GM12878 (cell line): ENCODE measurements at regions not wholly inside any gene's neighbourhood (a gene's known extent, or its start where the extent isn't known, plus 50 kb on each side); places are given as distances from the start of the nearest gene placed in this dataset.

Experiments
- ATAC-seq: fragments of 200-7000 bp; cut with Tn5 transposase; 3 replicates; pipeline ENCODE4 v1.9.1; 2020; ENCODE audit warnings: mild to moderate bottlenecking, moderate library complexity
- BruUV-seq: library from RNA; stranded (reverse); fragments of 400-500 nt; replicated peaks from 2 replicates; lab custom pipeline; 2021; lab: Mats Ljungman, UMichigan
- CTCF ChIA-PET: fragments of 300-600 bp; sonication (Branson Sonifier 250); formaldehyde crosslinking; extraction: SDS; loops from one replicate; lab custom pipeline; 2021; ENCODE audit warnings: inconsistent platforms; lab: Yijun Ruan, JAX
- POLR2A ChIA-PET: fragments of 350-600 bp; formaldehyde crosslinking; extraction: SDS; loops from one replicate; lab custom pipeline; 2021; ENCODE audit warnings: inconsistent platforms; lab: Charles Lee
- RAD21 ChIA-PET: fragments of 300-600 bp; sonication (Branson Sonifier 250); formaldehyde crosslinking; loops from one replicate; lab custom pipeline; 2023; ENCODE audit warnings: antibody characterized with exemption; ENCODE audit not compliant: unreplicated experiment; lab: Charles Lee
- SMC1A ChIA-PET: fragments of 300-600 bp; sonication (Branson Sonifier 250); formaldehyde crosslinking; loops from one replicate; lab custom pipeline; 2023; ENCODE audit not compliant: unreplicated experiment, uncharacterized antibody; lab: Charles Lee
- DNase-seq: peaks from one replicate; pipeline ENCODE4 v3.0.0-alpha.2; 2011; ENCODE audit warnings: low read depth, low spot score
- FAIRE-seq: peaks from 3 replicates; lab custom pipeline; 2011; peaks lifted over from hg19 to GRCh38; lab: Jason Lieb, UNC
- H2AFZ ChIP-seq: 2 replicates; pipeline ENCODE4 v1.6.0; 2011; ENCODE audit warnings: low read depth, low read length, control low read depth; ENCODE audit not compliant: control insufficient read depth
- H3K27ac ChIP-seq: 2 replicates; pipeline ENCODE4 v1.5.1; 2011; ENCODE audit warnings: control low read depth; ENCODE audit not compliant: control insufficient read depth, insufficient read depth
- H3K27me3 ChIP-seq, 2 experiments: replicated peaks in 1 of 2; 2 replicates each; pipeline versions ENCODE4 v1.6.0 to v1.6.1; 2011; ENCODE audit warnings: low read length in 1 of 2; ENCODE audit not compliant: control insufficient read depth in 2 of 2, insufficient read depth in 2 of 2
- H3K36me3 ChIP-seq, 2 experiments: 2 replicates each; pipeline ENCODE4 v1.5.1; 2011; ENCODE audit warnings: low read length in 1 of 2; ENCODE audit not compliant: control insufficient read depth in 2 of 2, insufficient read depth in 2 of 2
- H3K4me1 ChIP-seq: 2 replicates; pipeline ENCODE4 v1.6.1; 2011; ENCODE audit warnings: mild to moderate bottlenecking, low read length, moderate library complexity, mixed read lengths; ENCODE audit not compliant: control insufficient read depth, insufficient read depth
- H3K4me2 ChIP-seq: 2 replicates; pipeline ENCODE4 v1.6.0; 2011; ENCODE audit warnings: control low read depth; ENCODE audit not compliant: control insufficient read depth, insufficient read depth
- H3K4me3 ChIP-seq: fragments of 200-600 bp; sonication (generic); 2 replicates; pipeline ENCODE4 v1.5.1; 2016
- H3K79me2 ChIP-seq: 2 replicates; pipeline ENCODE4 v1.6.0; 2011; ENCODE audit warnings: low read length; ENCODE audit not compliant: control insufficient read depth, insufficient read depth
- H3K9ac ChIP-seq: 2 replicates; pipeline ENCODE4 v1.8.0; 2011; ENCODE audit warnings: low read length, control low read depth, mixed read lengths; ENCODE audit not compliant: control insufficient read depth, insufficient read depth
- H3K9me3 ChIP-seq: replicated peaks from 3 replicates; pipeline ENCODE4 v1.5.1; 2011; ENCODE audit warnings: mild to moderate bottlenecking, low read length; ENCODE audit not compliant: control insufficient read depth, insufficient read depth
- H4K20me1 ChIP-seq: 2 replicates; pipeline ENCODE4 v1.6.0; 2011; ENCODE audit not compliant: control insufficient read depth, insufficient read depth
- CHD1 ChIP-seq: IDR thresholded peaks from 2 replicates; pipeline ENCODE4 v1.6.1; 2012; ENCODE audit warnings: low read depth, low read length, improper control_type of control experiment
- CREM ChIP-seq: IDR thresholded peaks from 2 replicates; pipeline ENCODE4 v1.6.1; 2014; ENCODE audit warnings: antibody characterized with exemption, low read depth
- CUX1 ChIP-seq: IDR thresholded peaks from 2 replicates; pipeline ENCODE4 v1.6.1; 2012; ENCODE audit warnings: improper control_type of control experiment, low read depth, low read length; ENCODE audit not compliant: insufficient replicate concordance
- DPF2 ChIP-seq: fragments of 450-650 bp; IDR thresholded peaks from 2 replicates; pipeline ENCODE4 v1.6.1; 2017; ENCODE audit warnings: mild to moderate bottlenecking
- FOS ChIP-seq: IDR thresholded peaks from 3 replicates; pipeline ENCODE4 v1.6.1; 2011; ENCODE audit warnings: borderline replicate concordance; ENCODE audit not compliant: insufficient read length; ENCODE audit errors: extremely low read depth
- HSF1 ChIP-seq: fragments of 150-350 bp; IDR thresholded peaks from 2 replicates; pipeline ENCODE4 v1.6.1; 2014; ENCODE audit warnings: mild to moderate bottlenecking, low read depth, low read length
- MEF2B ChIP-seq: fragments of 450-650 bp; IDR thresholded peaks from 2 replicates; pipeline ENCODE4 v1.6.1; 2018; ENCODE audit warnings: mild to moderate bottlenecking, moderate library complexity; ENCODE audit not compliant: partially characterized antibody, poor library complexity, severe bottlenecking
- MXI1 ChIP-seq: fragments of 150-350 bp; IDR thresholded peaks from 2 replicates; pipeline ENCODE4 v1.6.1; 2011; ENCODE audit warnings: low read depth, mild to moderate bottlenecking, inconsistent platforms, low read length, improper control_type of control experiment
- PML ChIP-seq: IDR thresholded peaks from 2 replicates; pipeline ENCODE4 v1.6.1; 2012; ENCODE audit warnings: low read length, inconsistent platforms
- SUPT20H ChIP-seq: IDR thresholded peaks from 2 replicates; pipeline ENCODE4 v1.6.1; 2011; ENCODE audit warnings: low read depth, mild to moderate bottlenecking, low read length, moderate library complexity, borderline replicate concordance; ENCODE audit not compliant: control insufficient read depth
- TCF12 ChIP-seq: IDR thresholded peaks from 2 replicates; pipeline ENCODE4 v1.6.1; 2011; ENCODE audit warnings: low read depth, mild to moderate bottlenecking, low read length
- ZNF207 ChIP-seq: fragments of 450-650 bp; IDR thresholded peaks from 2 replicates; pipeline ENCODE4 v1.6.1; 2014; ENCODE audit warnings: antibody characterized with exemption, mild to moderate bottlenecking, borderline replicate concordance
- WGBS: methylation state at CpG from one replicate; pipeline ENCODE4 v1.1.6; 2016; ENCODE audit warnings: low lambda C conversion rate; ENCODE audit not compliant: insufficient replicate concordance, insufficient coverage; ENCODE audit errors: missing lambda C conversion rate; 5-methylcytosine and 5-hydroxymethylcytosine counted together
- in situ Hi-C: fragments of 300-500 bp; cut with MboI; formaldehyde crosslinking; loops from 9 replicates; pipeline ENCODE4 v1.14.3; 2018; ENCODE audit warnings: mixed read lengths
- intact Hi-C: fragments of 100-400 bp; cut with micrococcal nuclease; formaldehyde crosslinking; loops from one replicate; pipeline ENCODE4 v1.14.2; 2022; ENCODE audit not compliant: unreplicated experiment
- TF ChIP-seq, protein P1 (sequence below): IDR thresholded peaks from 2 replicates; pipeline ENCODE4 v1.6.1; 2011; ENCODE audit warnings: borderline replicate concordance, low read depth, mild to moderate bottlenecking, moderate library complexity, mixed read lengths, low read length; ENCODE audit not compliant: insufficient read depth; ENCODE audit errors: extremely low read length
- TF ChIP-seq, protein P2 (sequence below): fragments of 450-650 bp; IDR thresholded peaks from 2 replicates; pipeline ENCODE4 v1.6.1; 2017; ENCODE audit warnings: low read depth, mild to moderate bottlenecking, moderate library complexity

- ChIA-PET SMC1A (no interaction called here), POLR2A (no interaction called here), RAD21 (no interaction called here), CTCF (no interaction called here)
- 47% methylated on average over 15 of the region's 15 CpGs for WGBS
- H3K79me2 ChIP-seq = no peaks in the 10 kb centered on the region
- no peak overlapping the region for H3K4me3 ChIP-seq
- BruUV-seq = no TSS peak
- no peak overlapping the region for H3K27ac ChIP-seq
- no peaks in the 10 kb centered on the region for H3K36me3 ChIP-seq
- H3K9ac ChIP-seq = no peak overlapping the region
- H4K20me1 ChIP-seq = no peaks in the 10 kb centered on the region; the same call in 1 of the 2 replicates
- H3K4me2 ChIP-seq = no peak overlapping the region
- H3K9me3 ChIP-seq = no peaks in the 10 kb centered on the region
- no peaks in the 10 kb centered on the region for H3K4me1 ChIP-seq
- no peak for FAIRE-seq
- no peak for DNase-seq
- intact Hi-C loops (no loop called here), in situ Hi-C loops (no loop called here)
- H3K27me3 ChIP-seq = no peaks in the 10 kb centered on the region; a peak in 1 of 4 replicates
- no peak overlapping the region for H2AFZ ChIP-seq
- ATAC-seq = no peak
- TF ChIP-seq, protein P1, sequence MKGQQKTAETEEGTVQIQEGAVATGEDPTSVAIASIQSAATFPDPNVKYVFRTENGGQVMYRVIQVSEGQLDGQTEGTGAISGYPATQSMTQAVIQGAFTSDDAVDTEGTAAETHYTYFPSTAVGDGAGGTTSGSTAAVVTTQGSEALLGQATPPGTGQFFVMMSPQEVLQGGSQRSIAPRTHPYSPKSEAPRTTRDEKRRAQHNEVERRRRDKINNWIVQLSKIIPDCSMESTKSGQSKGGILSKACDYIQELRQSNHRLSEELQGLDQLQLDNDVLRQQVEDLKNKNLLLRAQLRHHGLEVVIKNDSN = no peak
- TF ChIP-seq CHD1 = no peak
- no peak for TF ChIP-seq ZNF207
- no peak for TF ChIP-seq CUX1
- no peak for TF ChIP-seq FOS
- no peak for TF ChIP-seq CREM
- TF ChIP-seq PML = no peak
- TF ChIP-seq HSF1 = no peak
- TF ChIP-seq SUPT20H = no peak
- no peak for TF ChIP-seq MEF2B
- TF ChIP-seq, protein P2, sequence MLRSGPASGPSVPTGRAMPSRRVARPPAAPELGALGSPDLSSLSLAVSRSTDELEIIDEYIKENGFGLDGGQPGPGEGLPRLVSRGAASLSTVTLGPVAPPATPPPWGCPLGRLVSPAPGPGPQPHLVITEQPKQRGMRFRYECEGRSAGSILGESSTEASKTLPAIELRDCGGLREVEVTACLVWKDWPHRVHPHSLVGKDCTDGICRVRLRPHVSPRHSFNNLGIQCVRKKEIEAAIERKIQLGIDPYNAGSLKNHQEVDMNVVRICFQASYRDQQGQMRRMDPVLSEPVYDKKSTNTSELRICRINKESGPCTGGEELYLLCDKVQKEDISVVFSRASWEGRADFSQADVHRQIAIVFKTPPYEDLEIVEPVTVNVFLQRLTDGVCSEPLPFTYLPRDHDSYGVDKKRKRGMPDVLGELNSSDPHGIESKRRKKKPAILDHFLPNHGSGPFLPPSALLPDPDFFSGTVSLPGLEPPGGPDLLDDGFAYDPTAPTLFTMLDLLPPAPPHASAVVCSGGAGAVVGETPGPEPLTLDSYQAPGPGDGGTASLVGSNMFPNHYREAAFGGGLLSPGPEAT = no peak
- TF ChIP-seq DPF2 = no peak
- no peak for TF ChIP-seq TCF12
- no peak for TF ChIP-seq MXI1
Observed at GRCh38 chr12:131572626-131573025, 138.3 kb upstream of the SFSWAP start.
